Karpas-422 (cell line): ENCODE measurements at regions not wholly inside any gene's neighbourhood (a gene's known extent, or its start where the extent isn't known, plus 50 kb on each side); places are given as distances from the start of the nearest gene placed in this dataset.

Experiments used
- DNase-seq: peaks from one replicate; pipeline ENCODE4 v3.0.0-alpha.2; 2015
- H2AFZ ChIP-seq: fragments of 200-600 bp; sonication (generic); 2 replicates; pipeline ENCODE4 v1.6.1; 2014; ENCODE audit warnings: antibody characterized with exemption, low read length, mixed read lengths
- H3K27ac ChIP-seq: fragments of 200-600 bp; sonication (generic); 2 replicates; pipeline ENCODE4 v1.5.1; 2014; ENCODE audit warnings: mild to moderate bottlenecking, low read length, moderate library complexity
- H3K27me3 ChIP-seq: fragments of 200-600 bp; sonication (generic); 2 replicates; pipeline ENCODE4 v1.6.1; 2014; ENCODE audit warnings: low read length, mixed read lengths
- H3K36me3 ChIP-seq: fragments of 200-600 bp; sonication (generic); 2 replicates; pipeline ENCODE4 v1.6.1; 2014; ENCODE audit warnings: low read length, mixed read lengths; ENCODE audit not compliant: insufficient read depth
- H3K4me1 ChIP-seq: fragments of 200-600 bp; sonication (generic); 2 replicates; pipeline ENCODE4 v1.6.1; 2014; ENCODE audit warnings: mild to moderate bottlenecking, low read length, mixed read lengths
- H3K4me2 ChIP-seq: fragments of 200-600 bp; sonication (generic); 2 replicates; pipeline ENCODE4 v1.6.1; 2014; ENCODE audit warnings: low read length, low read depth, mild to moderate bottlenecking; ENCODE audit not compliant: poor library complexity, severe bottlenecking
- H3K4me3 ChIP-seq: fragments of 200-600 bp; sonication (generic); 2 replicates; pipeline ENCODE4 v1.5.1; 2014; ENCODE audit warnings: mild to moderate bottlenecking, antibody characterized with exemption, low read length, mixed read lengths
- H3K79me2 ChIP-seq: fragments of 200-600 bp; sonication (generic); 2 replicates; pipeline ENCODE4 v1.6.1; 2014; ENCODE audit warnings: mild to moderate bottlenecking, low read length, mixed read lengths
- H3K9ac ChIP-seq: fragments of 200-600 bp; sonication (generic); 2 replicates; pipeline ENCODE4 v1.6.0; 2014; ENCODE audit warnings: low read length
- H3K9me2 ChIP-seq: fragments of 200-600 bp; sonication (generic), shearing (Covaris generic); replicated peaks from 2 replicates; pipeline ENCODE4 v1.6.0; 2014; ENCODE audit warnings: mild to moderate bottlenecking, low read length, moderate library complexity; ENCODE audit not compliant: insufficient read depth
- H3K9me3 ChIP-seq: fragments of 300-700, 200-600 bp; sonication (generic); 2 replicates; pipeline ENCODE4 v1.6.1; 2014; ENCODE audit warnings: low read length, mixed read lengths
- H4K20me1 ChIP-seq: fragments of 200-600 bp; sonication (generic); 2 replicates; pipeline ENCODE4 v1.6.1; 2014; ENCODE audit warnings: mild to moderate bottlenecking, antibody characterized with exemption, low read length, low read depth; ENCODE audit not compliant: insufficient read depth

GRCh38 chr12:91926848-91927247 lies 218.8 kb downstream of the BTG1 start:
- no peaks in the 10 kb centered on the region for H4K20me1 ChIP-seq
- H2AFZ ChIP-seq, result no peak overlapping the region
- H3K9ac ChIP-seq, result no peak overlapping the region
- H3K27me3 ChIP-seq, result no peaks in the 10 kb centered on the region
- no peak for DNase-seq
- H3K4me2 ChIP-seq, result no peak overlapping the region
- no peaks in the 10 kb centered on the region for H3K36me3 ChIP-seq
- H3K4me1 ChIP-seq, result no peaks in the 10 kb centered on the region
- H3K9me3 ChIP-seq, result no peaks in the 10 kb centered on the region
- no peaks in the 10 kb centered on the region for H3K9me2 ChIP-seq
- H3K4me3 ChIP-seq, result no peak overlapping the region
- no peak overlapping the region for H3K27ac ChIP-seq
- H3K79me2 ChIP-seq, result no peaks in the 10 kb centered on the region

GRCh38 chr12:91924827-91925226 lies 220.8 kb downstream of the BTG1 start:
- Histone ChIP-seq H3K9ac (no peak overlapping the region), H3K27me3 (no peaks in the 10 kb centered on the region)
- no peak for DNase-seq

GRCh38 chr12:91923864-91924263 lies 221.8 kb downstream of the BTG1 start:
- H3K27me3 ChIP-seq, result no peaks in the 10 kb centered on the region
- H4K20me1 ChIP-seq, result no peaks in the 10 kb centered on the region
- no peak for DNase-seq
- H3K4me2 ChIP-seq, result no peak overlapping the region
- no peak overlapping the region for H2AFZ ChIP-seq
- no peaks in the 10 kb centered on the region for H3K9me3 ChIP-seq
- H3K4me3 ChIP-seq, result no peak overlapping the region
- no peaks in the 10 kb centered on the region for H3K4me1 ChIP-seq
- no peaks in the 10 kb centered on the region for H3K36me3 ChIP-seq
- H3K79me2 ChIP-seq, result no peaks in the 10 kb centered on the region
- no peak overlapping the region for H3K9ac ChIP-seq
- no peaks in the 10 kb centered on the region for H3K9me2 ChIP-seq
- H3K27ac ChIP-seq, result no peak overlapping the region

More at GRCh38 chr12:91924827-91925226, 220.8 kb downstream of the BTG1 start:
- Histone ChIP-seq H3K27ac (no peak overlapping the region), H3K36me3 (no peaks in the 10 kb centered on the region), H3K4me3 (no peak overlapping the region), H4K20me1 (no peaks in the 10 kb centered on the region), H3K9me3 (no peaks in the 10 kb centered on the region), H2AFZ (no peak overlapping the region), H3K9me2 (no peaks in the 10 kb centered on the region), H3K4me2 (no peak overlapping the region), H3K79me2 (no peaks in the 10 kb centered on the region), H3K4me1 (no peaks in the 10 kb centered on the region)

GRCh38 chr12:91922674-91923073 lies 223.0 kb downstream of the BTG1 start:
- Histone ChIP-seq H3K9me3 (no peaks in the 10 kb centered on the region), H3K36me3 (no peaks in the 10 kb centered on the region), H3K4me1 (no peaks in the 10 kb centered on the region), H3K27ac (no peak overlapping the region), H3K4me2 (no peak overlapping the region), H3K4me3 (no peak overlapping the region), H3K9ac (no peak overlapping the region), H2AFZ (no peak overlapping the region), H3K79me2 (no peaks in the 10 kb centered on the region), H4K20me1 (no peaks in the 10 kb centered on the region), H3K27me3 (no peaks in the 10 kb centered on the region), H3K9me2 (no peaks in the 10 kb centered on the region)
- DNase-seq, result no peak

GRCh38 chr12:91922139-91922538 lies 223.5 kb downstream of the BTG1 start:
- no peak overlapping the region for H2AFZ ChIP-seq
- H3K9me3 ChIP-seq, result no peaks in the 10 kb centered on the region
- no peak for DNase-seq
- H3K9ac ChIP-seq, result no peak overlapping the region
- no peak overlapping the region for H3K4me2 ChIP-seq
- H3K4me1 ChIP-seq, result no peaks in the 10 kb centered on the region
- no peak overlapping the region for H3K27ac ChIP-seq
- H3K9me2 ChIP-seq, result no peaks in the 10 kb centered on the region
- no peaks in the 10 kb centered on the region for H4K20me1 ChIP-seq
- H3K4me3 ChIP-seq, result no peak overlapping the region
- no peaks in the 10 kb centered on the region for H3K27me3 ChIP-seq
- H3K36me3 ChIP-seq, result no peaks in the 10 kb centered on the region
- no peaks in the 10 kb centered on the region for H3K79me2 ChIP-seq

GRCh38 chr12:91921555-91921954 lies 224.1 kb downstream of the BTG1 start:
- Histone ChIP-seq H3K9ac (no peak overlapping the region), H3K27me3 (no peaks in the 10 kb centered on the region), H3K4me2 (no peak overlapping the region), H3K27ac (no peak overlapping the region), H3K36me3 (no peaks in the 10 kb centered on the region), H4K20me1 (no peaks in the 10 kb centered on the region), H3K9me2 (no peaks in the 10 kb centered on the region), H3K4me1 (no peaks in the 10 kb centered on the region), H2AFZ (no peak overlapping the region), H3K79me2 (no peaks in the 10 kb centered on the region), H3K9me3 (no peaks in the 10 kb centered on the region), H3K4me3 (no peak overlapping the region)
- DNase-seq, result no peak

- H3K9ac ChIP-seq, result no peak overlapping the region
- H4K20me1 ChIP-seq, result no peaks in the 10 kb centered on the region
- no peaks in the 10 kb centered on the region for H3K79me2 ChIP-seq
- no peak overlapping the region for H2AFZ ChIP-seq
- no peak overlapping the region for H3K27ac ChIP-seq
- H3K36me3 ChIP-seq, result no peaks in the 10 kb centered on the region
- H3K9me2 ChIP-seq, result no peaks in the 10 kb centered on the region
- DNase-seq, result no peak
- H3K4me2 ChIP-seq, result no peak overlapping the region
- H3K4me3 ChIP-seq, result no peak overlapping the region
- no peaks in the 10 kb centered on the region for H3K27me3 ChIP-seq
- no peaks in the 10 kb centered on the region for H3K9me3 ChIP-seq
- no peaks in the 10 kb centered on the region for H3K4me1 ChIP-seq
Observed at GRCh38 chr12:91920741-91921140, 224.9 kb downstream of the BTG1 start.

GRCh38 chr12:91920276-91920675 lies 225.4 kb downstream of the BTG1 start:
- no peak for DNase-seq
- Histone ChIP-seq H3K9ac (no peak overlapping the region), H2AFZ (no peak overlapping the region), H4K20me1 (no peaks in the 10 kb centered on the region), H3K79me2 (no peaks in the 10 kb centered on the region), H3K4me3 (no peak overlapping the region), H3K27ac (no peak overlapping the region), H3K36me3 (no peaks in the 10 kb centered on the region), H3K4me1 (no peaks in the 10 kb centered on the region), H3K27me3 (no peaks in the 10 kb centered on the region), H3K4me2 (no peak overlapping the region), H3K9me3 (no peaks in the 10 kb centered on the region), H3K9me2 (no peaks in the 10 kb centered on the region)

GRCh38 chr12:91918431-91918830 lies 227.2 kb downstream of the BTG1 start:
- Histone ChIP-seq H3K27me3 (no peaks in the 10 kb centered on the region), H3K9me3 (no peaks in the 10 kb centered on the region), H4K20me1 (no peaks in the 10 kb centered on the region), H3K36me3 (no peaks in the 10 kb centered on the region), H3K27ac (no peak overlapping the region), H3K9ac (no peak overlapping the region), H3K9me2 (no peaks in the 10 kb centered on the region), H3K4me1 (no peaks in the 10 kb centered on the region), H2AFZ (no peak overlapping the region), H3K4me3 (no peak overlapping the region), H3K79me2 (no peaks in the 10 kb centered on the region), H3K4me2 (no peak overlapping the region)
- no peak for DNase-seq
